SU-DHL-6 (cell line): ENCODE measurements at regions not wholly inside any gene's neighbourhood (a gene's known extent, or its start where the extent isn't known, plus 50 kb on each side); places are given as distances from the start of the nearest gene placed in this dataset.
"Not testable (repeated sequence)": the region's sequence is repeated elsewhere in the genome, so short reads cannot be mapped to it uniquely, and the experiment has no call there.

Source experiments
- H2AFZ ChIP-seq: fragments of 200-600 bp; sonication (generic); 2 replicates; pipeline ENCODE4 v1.6.1; 2014; ENCODE audit warnings: low read depth, mild to moderate bottlenecking, moderate library complexity, mixed read lengths, antibody characterized with exemption, low read length; ENCODE audit not compliant: severe bottlenecking
- H3F3A ChIP-seq: fragments of 200-600 bp; shearing (Covaris generic); 2 replicates; pipeline ENCODE4 v1.6.0; 2016; ENCODE audit warnings: antibody characterized with exemption, mild to moderate bottlenecking; ENCODE audit not compliant: insufficient read depth
- H3K27ac ChIP-seq: fragments of 200-600 bp; sonication (generic); 2 replicates; pipeline ENCODE4 v1.5.1; 2016; ENCODE audit warnings: low read depth, mild to moderate bottlenecking, low read length, moderate library complexity, mixed read lengths
- H3K27me3 ChIP-seq: fragments of 200-600 bp; sonication (generic), shearing (Covaris generic); 2 replicates; pipeline ENCODE4 v1.6.0; 2014; ENCODE audit warnings: mild to moderate bottlenecking, low read length
- H3K36me3 ChIP-seq: fragments of 200-600 bp; sonication (generic); 2 replicates; pipeline ENCODE4 v1.6.1; 2014; ENCODE audit warnings: mild to moderate bottlenecking, low read length, mixed read lengths
- H3K4me2 ChIP-seq: fragments of 300-600, 200-600 bp; shearing (Covaris generic), sonication (generic); 2 replicates; pipeline ENCODE4 v1.6.0; 2014; ENCODE audit warnings: low read length, low read depth, mild to moderate bottlenecking; ENCODE audit not compliant: poor library complexity, severe bottlenecking
- H3K4me3 ChIP-seq: fragments of 200-600 bp; sonication (generic); 2 replicates; pipeline ENCODE4 v1.5.1; 2014; ENCODE audit warnings: antibody characterized with exemption, low read length, mild to moderate bottlenecking, mixed read lengths; ENCODE audit not compliant: insufficient read depth, poor library complexity, severe bottlenecking
- H3K79me2 ChIP-seq: fragments of 200-600 bp; sonication (generic); 2 replicates; pipeline ENCODE4 v1.6.1; 2014; ENCODE audit warnings: mild to moderate bottlenecking, low read length, moderate library complexity; ENCODE audit not compliant: insufficient read depth
- H3K9ac ChIP-seq: fragments of 200-600 bp; sonication (generic); 2 replicates; pipeline ENCODE4 v1.7.0; 2014; ENCODE audit warnings: mild to moderate bottlenecking, low read length
- H3K9me2 ChIP-seq: fragments of 200-600 bp; sonication (generic); replicated peaks from 2 replicates; pipeline ENCODE4 v1.6.1; 2014; ENCODE audit warnings: low read length; ENCODE audit not compliant: insufficient read depth
- H3K9me3 ChIP-seq: fragments of 200-600 bp; sonication (generic); 2 replicates; pipeline ENCODE4 v1.6.1; 2014; ENCODE audit warnings: low read length, mixed read lengths; ENCODE audit not compliant: insufficient read depth
- H4K20me1 ChIP-seq: fragments of 200-600 bp; sonication (generic); 2 replicates; pipeline ENCODE4 v1.6.1; 2014; ENCODE audit warnings: low read depth, mild to moderate bottlenecking, antibody characterized with exemption, low read length, moderate library complexity, mixed read lengths
- CTCF ChIP-seq: fragments of 200-600 bp; sonication (generic); IDR thresholded peaks from one replicate; pipeline ENCODE4 v1.5.1; 2017; ENCODE audit warnings: antibody characterized with exemption, mild to moderate bottlenecking, low read length, moderate library complexity; ENCODE audit not compliant: insufficient read depth, poor library complexity, severe bottlenecking
- EZH2phosphoT487 ChIP-seq: fragments of 200-600 bp; sonication (generic), shearing (Covaris generic); conservative IDR thresholded peaks from 2 replicates; pipeline ENCODE4 v1.6.1; 2018; ENCODE audit warnings: mild to moderate bottlenecking, antibody characterized with exemption, low read length, moderate library complexity, mixed read lengths

GRCh38 chr7:115292381-115292780 is 370.5 kb downstream of the MDFIC start:
- no peak overlapping the region for H3K4me3 ChIP-seq
- H2AFZ ChIP-seq = no peak overlapping the region
- no peak overlapping the region for H3K9ac ChIP-seq
- H3K27ac ChIP-seq = no peak overlapping the region
- H3K27me3 ChIP-seq = no peaks in the 10 kb centered on the region
- H3K36me3 ChIP-seq = no peaks in the 10 kb centered on the region
- no peaks in the 10 kb centered on the region for H3K79me2 ChIP-seq
- H3K9me3 ChIP-seq = no peaks in the 10 kb centered on the region
- TF ChIP-seq EZH2phosphoT487 = no peak
- TF ChIP-seq CTCF = no peak
- H3K4me2 ChIP-seq = no peak overlapping the region
- H4K20me1 ChIP-seq = no peaks in the 10 kb centered on the region
- no peaks in the 10 kb centered on the region for H3F3A ChIP-seq
- H3K9me2 ChIP-seq = no peaks in the 10 kb centered on the region

GRCh38 chr7:115289971-115290370 is 368.1 kb downstream of the MDFIC start:
- Histone ChIP-seq H4K20me1 (no peaks in the 10 kb centered on the region), H3K4me3 (no peak overlapping the region), H3K27me3 (no peaks in the 10 kb centered on the region), H3K9me2 (no peaks in the 10 kb centered on the region), H3K79me2 (no peaks in the 10 kb centered on the region), H3F3A (no peaks in the 10 kb centered on the region), H2AFZ (no peak overlapping the region), H3K27ac (no peak overlapping the region), H3K9ac (no peak overlapping the region), H3K4me2 (no peak overlapping the region), H3K9me3 (no peaks in the 10 kb centered on the region), H3K36me3 (no peaks in the 10 kb centered on the region)
- TF ChIP-seq EZH2phosphoT487 (no peak), CTCF (no peak)

DNA sequence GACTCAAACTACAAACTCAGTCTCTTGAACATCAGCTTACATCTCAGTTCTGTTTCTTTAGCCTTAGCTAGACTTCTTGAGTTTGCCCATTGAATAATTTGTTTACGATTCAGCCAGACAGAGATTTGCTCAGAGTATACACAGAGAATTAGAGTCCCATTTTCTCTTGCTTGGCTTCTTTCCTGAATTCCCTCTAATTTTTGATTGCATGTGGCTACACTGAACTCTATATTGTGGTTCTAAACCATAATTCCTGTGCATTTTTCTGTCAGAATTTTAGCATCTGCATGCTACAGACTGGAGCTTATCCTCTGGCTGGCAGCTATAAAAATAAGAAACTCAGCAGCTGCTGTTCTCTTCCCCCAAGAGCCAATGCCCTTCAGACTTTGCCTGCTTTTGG is 354.9 kb downstream of the MDFIC start:
- no peak overlapping the region for H3K27ac ChIP-seq
- H4K20me1 ChIP-seq = no peaks in the 10 kb centered on the region
- no peaks in the 10 kb centered on the region for H3K9me3 ChIP-seq
- H3K4me3 ChIP-seq = no peak overlapping the region
- H3F3A ChIP-seq = no peaks in the 10 kb centered on the region
- H2AFZ ChIP-seq = no peak overlapping the region
- TF ChIP-seq EZH2phosphoT487 (no peak), CTCF (no peak)
- H3K9me2 ChIP-seq = no peaks in the 10 kb centered on the region
- H3K27me3 ChIP-seq = no peaks in the 10 kb centered on the region
- H3K4me2 ChIP-seq = no peak overlapping the region
- H3K79me2 ChIP-seq = no peaks in the 10 kb centered on the region
- H3K36me3 ChIP-seq = no peaks in the 10 kb centered on the region
- H3K9ac ChIP-seq = no peak overlapping the region

- not testable (repeated sequence) for H3K9me2 ChIP-seq, H3K4me2 ChIP-seq, H3K4me3 ChIP-seq, H3F3A ChIP-seq, H2AFZ ChIP-seq, H3K9ac ChIP-seq, H3K27ac ChIP-seq, H3K27me3 ChIP-seq, H3K36me3 ChIP-seq, H4K20me1 ChIP-seq, H3K9me3 ChIP-seq, H3K79me2 ChIP-seq
Measured at GRCh38 chr7:115273855-115274254, 352.0 kb downstream of the MDFIC start.
